GM21576 (cell line): ENCODE measurements at regions not wholly inside any gene's neighbourhood (a gene's known extent, or its start where the extent isn't known, plus 50 kb on each side); places are given as distances from the start of the nearest gene placed in this dataset.
"Not testable (repeated sequence)": the region's sequence is repeated elsewhere in the genome, so short reads cannot be mapped to it uniquely, and the experiment has no call there.

ENCODE experiments used
- ATAC-seq: cut with Tn5 transposase; IDR thresholded peaks from one replicate; pipeline ENCODE4 v1.9.1; 2021; ENCODE audit warnings: mild to moderate bottlenecking, moderate library complexity; ENCODE audit not compliant: unreplicated experiment

GRCh38 chr12:94863321-94864035 lies 140.0 kb downstream of the NDUFA12 start:
- no peak for ATAC-seq

- no peak for ATAC-seq
Observed at GRCh38 chr12:94862421-94862820, 141.1 kb downstream of the NDUFA12 start.

DNA sequence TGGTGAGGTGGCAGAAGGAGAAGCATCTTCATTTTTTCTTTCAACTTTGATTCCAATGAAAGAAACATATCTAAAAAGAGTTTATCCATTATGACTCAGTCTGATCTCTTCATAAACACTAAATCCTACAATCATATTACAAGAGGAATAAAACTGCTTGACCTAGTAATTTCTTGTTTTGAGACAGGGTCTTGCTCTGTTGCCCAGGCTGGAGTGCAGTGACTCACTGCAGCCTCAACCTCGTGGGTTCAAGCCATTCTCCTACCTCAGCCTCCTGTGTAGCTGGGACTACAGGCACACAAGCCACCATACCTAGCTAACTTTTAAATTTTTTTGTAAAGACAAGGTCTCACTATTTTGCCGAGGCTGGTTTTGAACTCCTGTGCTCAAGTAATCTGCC lies 147.2 kb downstream of the NDUFA12 start:
- ATAC-seq: no peak

GRCh38 chr12:94855853-94856252 lies 147.6 kb downstream of the NDUFA12 start:
- no peak for ATAC-seq

GRCh38 chr12:94851396-94852028 lies 152.0 kb downstream of the NDUFA12 start:
- ATAC-seq: no peak

- ATAC-seq: no peak
Observed at GRCh38 chr12:94849411-94849976, 154.0 kb downstream of the NDUFA12 start.

GRCh38 chr12:94848966-94849365 lies 154.5 kb downstream of the NDUFA12 start:
- no peak for ATAC-seq

- no peak for ATAC-seq
Observed at GRCh38 chr12:94845110-94845509, 158.4 kb downstream of the NDUFA12 start.

DNA sequence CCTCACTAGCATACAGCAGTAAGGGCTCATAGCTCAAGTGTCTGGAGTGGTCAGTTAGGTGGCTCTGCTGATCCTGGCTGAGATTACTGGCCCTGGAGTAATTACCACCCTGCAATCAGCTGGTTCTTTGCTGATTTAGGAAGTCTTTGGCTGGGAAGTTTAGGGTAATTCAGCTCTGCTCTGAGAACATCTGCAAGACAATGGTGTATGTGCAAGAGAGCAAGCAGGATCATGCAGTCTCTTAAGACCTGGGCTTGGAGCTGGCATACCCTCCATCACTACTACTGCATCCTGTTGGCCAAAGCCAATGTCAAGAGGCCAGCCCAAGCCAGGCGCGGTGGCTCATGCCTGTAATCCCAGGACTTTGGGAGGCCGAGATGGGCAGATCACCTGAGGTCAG lies 159.0 kb downstream of the NDUFA12 start:
- no peak for ATAC-seq

DNA sequence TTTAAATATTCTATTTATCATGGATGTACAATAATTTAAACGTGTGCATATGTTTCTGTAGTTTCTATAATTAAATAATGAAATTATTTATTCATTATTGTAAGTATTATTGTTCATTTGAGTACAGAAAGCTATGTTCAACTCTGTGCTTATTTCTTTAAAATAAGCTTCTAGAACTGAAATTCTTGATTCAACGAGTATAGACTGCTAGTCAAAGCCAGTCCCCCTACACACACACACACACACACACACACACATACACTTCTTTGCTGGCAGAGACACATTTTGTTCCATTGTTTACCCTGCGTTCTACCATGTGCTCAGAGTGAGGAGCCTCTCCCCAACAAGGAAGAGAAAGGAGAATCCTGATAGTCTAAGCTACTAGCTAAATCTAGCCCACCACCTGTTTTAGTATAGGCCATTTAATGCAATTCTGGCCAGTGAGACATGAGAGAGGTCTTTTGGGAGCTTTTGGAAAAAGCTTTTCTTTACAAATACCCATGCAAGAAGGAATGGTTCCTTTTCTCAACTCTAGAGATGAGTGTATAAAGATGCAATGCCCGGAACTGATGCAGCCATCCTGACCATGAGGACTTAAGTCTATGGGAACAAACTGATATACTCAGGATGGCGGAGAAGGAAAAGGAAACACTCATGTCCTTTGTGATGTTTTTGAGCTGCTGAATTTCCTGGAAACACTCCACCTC lies 161.4 kb downstream of the NDUFA12 start:
- ATAC-seq: no peak

DNA sequence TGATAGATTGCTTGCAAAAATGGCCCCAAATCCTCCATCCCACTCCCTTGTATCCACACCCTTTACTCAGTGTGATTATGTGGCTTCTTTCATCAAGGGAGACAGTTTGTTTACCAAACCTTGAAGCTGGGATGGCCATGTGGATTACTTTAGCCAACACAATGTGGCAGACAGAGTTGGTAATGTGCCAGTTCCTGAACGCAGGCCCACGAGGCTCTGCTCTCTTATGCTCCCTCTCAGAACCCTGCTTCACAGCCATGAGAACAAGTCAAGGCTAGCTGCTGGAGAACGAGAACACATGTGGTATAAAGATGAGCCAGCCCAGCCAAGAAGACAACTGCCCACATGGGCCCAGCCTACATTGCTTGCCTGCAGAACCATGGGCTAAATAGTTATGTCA lies 162.3 kb downstream of the NDUFA12 start:
- ATAC-seq: no peak

- ATAC-seq: peak; percentile 82
Observed at GRCh38 chr12:94839347-94839746, 164.2 kb downstream of the NDUFA12 start.

- not testable (repeated sequence) for ATAC-seq
Observed at GRCh38 chr12:94836952-94837670, 166.4 kb downstream of the NDUFA12 start.

- ATAC-seq: no peak
Observed at GRCh38 chr12:94834036-94834625, 169.4 kb downstream of the NDUFA12 start.

GRCh38 chr12:94832780-94833681 lies 170.5 kb downstream of the NDUFA12 start:
- ATAC-seq: no peak

DNA sequence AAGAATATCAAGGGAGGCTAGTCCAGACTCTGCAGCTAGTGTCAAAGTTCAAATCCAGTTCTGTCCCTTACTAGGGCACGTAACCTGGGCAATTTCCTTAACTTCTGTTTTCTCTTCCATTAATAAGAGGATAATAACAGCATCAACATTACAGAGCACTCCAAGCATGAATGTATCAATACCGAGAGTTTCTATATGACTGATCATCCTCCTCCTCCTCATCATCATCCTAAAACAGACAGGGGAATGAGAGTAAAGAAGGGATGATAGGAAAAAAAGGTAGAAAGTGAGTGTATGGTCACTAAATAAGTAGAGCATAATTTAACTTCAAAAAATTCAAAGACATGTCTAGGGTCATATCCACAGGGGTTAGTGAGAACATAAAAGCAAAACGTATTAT lies 171.4 kb downstream of the NDUFA12 start:
- no peak for ATAC-seq

DNA sequence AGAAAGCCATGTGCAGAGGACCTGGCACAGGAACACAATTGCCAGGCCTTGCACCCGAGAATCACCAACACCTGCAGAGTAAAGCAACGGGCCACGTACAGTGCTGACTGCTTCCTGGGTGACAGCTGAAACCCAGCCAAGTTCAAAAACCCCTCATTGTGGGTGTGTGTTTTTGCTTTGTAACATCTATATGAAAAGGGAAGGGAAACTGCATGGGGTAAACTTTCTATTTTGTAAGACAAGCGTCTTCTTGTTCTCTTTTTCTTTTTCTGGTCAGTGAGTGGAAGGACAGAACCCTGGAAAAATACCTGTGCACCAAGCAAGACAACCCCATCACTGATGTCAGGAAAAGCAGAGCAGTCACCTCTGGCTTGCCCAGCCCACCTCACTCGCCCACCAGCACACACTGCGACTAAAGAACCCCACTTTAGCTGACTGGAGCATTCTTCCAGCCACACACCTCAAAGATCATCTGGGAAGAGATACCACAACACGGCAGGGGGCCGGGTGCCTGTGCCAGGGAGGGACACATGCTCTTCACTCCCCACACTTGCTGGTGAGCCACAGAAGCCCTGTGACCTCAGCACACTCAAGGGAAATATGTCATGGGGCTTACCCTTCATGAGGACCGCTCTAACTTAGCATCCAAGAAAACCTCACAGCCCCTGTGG lies 172.3 kb downstream of the NDUFA12 start:
- peak; percentile 86 for ATAC-seq

- no peak for ATAC-seq
Observed at GRCh38 chr12:94829552-94829951, 173.9 kb downstream of the NDUFA12 start.

DNA sequence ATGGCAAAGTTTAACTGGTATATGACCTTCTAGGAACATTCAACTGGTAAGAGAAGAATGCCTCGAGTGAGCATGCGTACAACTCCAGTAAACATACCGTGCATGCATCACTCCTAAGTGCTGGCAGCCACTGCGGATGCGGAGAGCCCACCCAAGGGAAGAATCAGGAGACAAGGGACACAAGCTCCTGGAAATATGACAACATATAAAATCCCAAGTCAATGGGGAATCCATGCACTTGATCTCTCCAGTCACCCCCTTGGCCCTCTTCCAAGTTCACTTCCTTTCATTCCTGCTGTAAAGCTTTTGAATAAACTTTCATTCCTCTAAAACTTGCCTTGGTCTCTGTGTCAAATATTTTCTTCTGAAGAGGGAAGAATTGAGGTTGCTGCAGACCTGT lies 168.7 kb upstream of the TMCC3 start:
- ATAC-seq: no peak
